ENCODE measurements at regions not wholly inside any gene's neighbourhood (a gene's known extent, or its start where the extent isn't known, plus 50 kb on each side); places are given as distances from the start of the nearest gene placed in this dataset.

DNA sequence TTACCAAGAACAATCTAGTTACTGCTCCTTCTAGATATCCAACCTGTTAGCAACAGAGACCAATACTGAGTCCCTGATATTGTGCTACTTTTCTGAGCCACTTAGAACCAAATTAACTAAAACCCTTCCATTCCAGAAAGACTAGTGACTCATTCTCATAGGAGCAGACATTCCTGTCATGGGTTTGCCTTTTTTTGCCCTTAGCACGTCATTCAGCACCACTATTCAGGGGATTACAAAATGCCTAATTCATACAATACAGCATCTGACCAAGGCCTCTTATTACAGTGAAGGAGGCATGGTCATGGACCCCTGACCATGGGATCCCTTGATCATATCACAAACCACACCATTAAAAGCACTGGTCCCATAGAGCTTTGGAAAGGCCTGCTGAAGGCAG lies 123.8 kb upstream of the CXCL13 start (continued):
- no peak for TF ChIP-seq HNF4G (IDR thresholded peaks at IDR 0.05)

DNA sequence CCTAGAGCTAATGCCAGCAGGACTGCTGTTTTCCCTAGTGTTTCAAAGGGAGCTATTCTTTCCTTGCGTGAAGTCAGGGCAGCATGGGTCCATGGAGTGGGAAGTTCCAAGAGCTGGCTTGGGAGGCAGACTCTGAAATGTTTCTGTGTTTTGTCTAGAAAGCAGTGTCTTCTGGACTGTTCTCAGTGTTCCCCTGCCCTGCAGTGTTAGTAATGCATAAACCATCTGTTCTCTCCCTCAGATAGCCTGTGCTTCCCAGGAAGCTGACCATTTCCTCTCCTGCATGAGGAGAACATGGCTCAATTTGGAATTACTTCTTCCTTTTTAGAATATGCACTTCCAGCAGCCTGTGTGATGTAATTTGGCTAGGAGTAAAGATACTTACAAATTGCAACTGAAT lies 116.7 kb upstream of the CXCL13 start:
- no peak for DNase-seq (ENCODE audit: low spot score)
- Histone ChIP-seq H3K4me1 (ENCODE audit: control insufficient read depth in 4 of 4, insufficient read depth in 4 of 4, low read length in 3 of 4) (no peaks in the 10 kb centered on the region), H3K4me3 (ENCODE audit: low read depth in 1 of 3, low read length in 3 of 3) (no peak overlapping the region), H3K27ac (ENCODE audit: low read depth in 1 of 2, low read length in 2 of 2) (no peak overlapping the region), H3K27me3 (ENCODE audit: control insufficient read depth in 4 of 4, insufficient read depth in 4 of 4, low read length in 3 of 4) (no peaks in the 10 kb centered on the region), H3K36me3 (ENCODE audit: control insufficient read depth in 4 of 4, insufficient read depth in 3 of 4, low read depth in 1 of 4, low read length in 3 of 4) (no peaks in the 10 kb centered on the region), H3K9ac (ENCODE audit: low read depth in 1 of 2, low read length in 2 of 2) (no peak overlapping the region), H3K9me3 (ENCODE audit: control insufficient read depth in 4 of 4, low read length in 3 of 4) (no peaks in the 10 kb centered on the region)
- TF ChIP-seq, protein P1, sequence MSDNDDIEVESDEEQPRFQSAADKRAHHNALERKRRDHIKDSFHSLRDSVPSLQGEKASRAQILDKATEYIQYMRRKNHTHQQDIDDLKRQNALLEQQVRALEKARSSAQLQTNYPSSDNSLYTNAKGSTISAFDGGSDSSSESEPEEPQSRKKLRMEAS (IDR thresholded peaks at IDR 0.05): peak; percentile 19
- TF ChIP-seq RXRA (IDR thresholded peaks at IDR 0.05) (no peak), TAF1 (conservative IDR thresholded peaks at IDR 0.05) (no peak), NR2F2 (IDR thresholded peaks at IDR 0.05) (no peak)
- 92% methylated on average over 1 of the region's 1 CpG for WGBS

- Histone ChIP-seq H3K27me3 (ENCODE audit: control insufficient read depth in 4 of 4, insufficient read depth in 4 of 4, low read length in 3 of 4) (no peaks in the 10 kb centered on the region), H3K36me3 (ENCODE audit: control insufficient read depth in 4 of 4, insufficient read depth in 3 of 4, low read depth in 1 of 4, low read length in 3 of 4) (no peaks in the 10 kb centered on the region), H3K9ac (ENCODE audit: low read depth in 1 of 2, low read length in 2 of 2) (peak overlapping the region in 1 of 2 donors; percentile 79), H3K4me1 (ENCODE audit: control insufficient read depth in 4 of 4, insufficient read depth in 4 of 4, low read length in 3 of 4) (no peaks in the 10 kb centered on the region), H3K27ac (ENCODE audit: low read depth in 1 of 2, low read length in 2 of 2) (no peak overlapping the region), H3K9me3 (ENCODE audit: control insufficient read depth in 4 of 4, low read length in 3 of 4) (no peaks in the 10 kb centered on the region), H3K4me3 (ENCODE audit: low read depth in 1 of 3, low read length in 3 of 3) (no peak overlapping the region)
- DNase-seq (ENCODE audit: low spot score): no peak
- TF ChIP-seq, protein P1 (IDR thresholded peaks at IDR 0.05): no peak
- TF ChIP-seq, protein P2, sequence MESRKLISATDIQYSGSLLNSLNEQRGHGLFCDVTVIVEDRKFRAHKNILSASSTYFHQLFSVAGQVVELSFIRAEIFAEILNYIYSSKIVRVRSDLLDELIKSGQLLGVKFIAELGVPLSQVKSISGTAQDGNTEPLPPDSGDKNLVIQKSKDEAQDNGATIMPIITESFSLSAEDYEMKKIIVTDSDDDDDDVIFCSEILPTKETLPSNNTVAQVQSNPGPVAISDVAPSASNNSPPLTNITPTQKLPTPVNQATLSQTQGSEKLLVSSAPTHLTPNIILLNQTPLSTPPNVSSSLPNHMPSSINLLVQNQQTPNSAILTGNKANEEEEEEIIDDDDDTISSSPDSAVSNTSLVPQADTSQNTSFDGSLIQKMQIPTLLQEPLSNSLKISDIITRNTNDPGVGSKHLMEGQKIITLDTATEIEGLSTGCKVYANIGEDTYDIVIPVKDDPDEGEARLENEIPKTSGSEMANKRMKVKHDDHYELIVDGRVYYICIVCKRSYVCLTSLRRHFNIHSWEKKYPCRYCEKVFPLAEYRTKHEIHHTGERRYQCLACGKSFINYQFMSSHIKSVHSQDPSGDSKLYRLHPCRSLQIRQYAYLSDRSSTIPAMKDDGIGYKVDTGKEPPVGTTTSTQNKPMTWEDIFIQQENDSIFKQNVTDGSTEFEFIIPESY (IDR thresholded peaks at IDR 0.05): no peak
- TF ChIP-seq TAF1 (conservative IDR thresholded peaks at IDR 0.05): no peak
- TF ChIP-seq NR2F2 (IDR thresholded peaks at IDR 0.05): no peak
- TF ChIP-seq SP1 (IDR thresholded peaks at IDR 0.05): no peak
- TF ChIP-seq HNF4G (IDR thresholded peaks at IDR 0.05): no peak
- TF ChIP-seq ATF3 (IDR thresholded peaks at IDR 0.05): no peak
- TF ChIP-seq JUND (IDR thresholded peaks at IDR 0.05): no peak
- 88% methylated on average over 1 of the region's 1 CpG for WGBS
Measured at GRCh38 chr4:77493120-77493752, 112.4 kb upstream of the CXCL13 start.

DNA sequence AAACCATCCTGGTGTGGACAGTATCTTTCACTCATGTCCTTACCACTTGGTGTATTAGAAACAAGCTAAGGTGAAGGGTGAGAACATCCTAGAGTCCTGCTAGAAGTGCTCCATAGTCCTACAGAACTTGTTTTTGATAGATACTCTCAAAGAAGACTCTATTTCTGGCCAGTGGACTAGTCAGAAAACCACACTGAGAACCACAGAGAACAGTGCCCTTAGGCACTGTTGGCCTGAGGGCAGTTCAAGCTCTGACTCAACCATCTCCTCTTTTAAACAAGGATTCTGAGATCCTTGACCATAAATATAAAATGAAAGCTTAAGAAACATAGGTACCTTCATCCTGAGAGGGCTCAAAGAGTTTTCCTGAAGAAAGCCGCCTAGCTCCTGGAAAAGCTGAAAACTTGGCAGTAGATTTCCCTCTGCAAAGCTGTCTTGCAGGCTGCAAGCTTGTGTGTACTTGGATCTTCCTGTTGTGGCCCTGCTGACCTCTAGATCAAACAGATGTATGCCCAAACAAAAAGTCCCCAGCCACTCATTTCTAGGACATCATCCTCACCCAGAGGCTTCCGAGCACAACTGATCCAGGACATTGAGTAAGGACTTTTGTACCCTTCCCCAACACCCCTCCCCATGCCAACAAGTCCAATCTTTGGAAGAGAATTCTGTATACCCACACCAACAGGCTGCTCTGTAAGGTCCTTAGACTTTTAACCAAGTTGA lies 111.6 kb upstream of the CXCL13 start:
- Histone ChIP-seq H3K36me3 (ENCODE audit: control insufficient read depth in 4 of 4, insufficient read depth in 3 of 4, low read depth in 1 of 4, low read length in 3 of 4) (no peaks in the 10 kb centered on the region), H3K27ac (ENCODE audit: low read depth in 1 of 2, low read length in 2 of 2) (no peak overlapping the region), H3K4me1 (ENCODE audit: control insufficient read depth in 4 of 4, insufficient read depth in 4 of 4, low read length in 3 of 4) (no peaks in the 10 kb centered on the region), H3K9ac (ENCODE audit: low read depth in 1 of 2, low read length in 2 of 2) (peak overlapping the region in 1 of 2 donors; percentile 79), H3K4me3 (ENCODE audit: low read depth in 1 of 3, low read length in 3 of 3) (no peak overlapping the region), H3K27me3 (ENCODE audit: control insufficient read depth in 4 of 4, insufficient read depth in 4 of 4, low read length in 3 of 4) (no peaks in the 10 kb centered on the region), H3K9me3 (ENCODE audit: control insufficient read depth in 4 of 4, low read length in 3 of 4) (no peaks in the 10 kb centered on the region)
- no peak for DNase-seq (ENCODE audit: low spot score)
- TF ChIP-seq HNF4A (conservative IDR thresholded peaks at IDR 0.05) (peak; percentile 18 to 58), NR2F2 (IDR thresholded peaks at IDR 0.05) (no peak), YY1 (IDR thresholded peaks at IDR 0.05) (no peak), GABPA (IDR thresholded peaks at IDR 0.05 in 1 of 2, conservative IDR thresholded peaks at IDR 0.05 in 1 of 2) (no peak), JUND (IDR thresholded peaks at IDR 0.05) (no peak), RAD21 (IDR thresholded peaks at IDR 0.05) (peak in 1 of 2 donors; percentile 29), FOXA1 (IDR thresholded peaks at IDR 0.05) (no peak), CTCF (IDR thresholded peaks at IDR 0.05; ENCODE audit: low read depth, low read length, missing input control) (no peak), RXRA (IDR thresholded peaks at IDR 0.05) (no peak)
- TF ChIP-seq, protein P2 (IDR thresholded peaks at IDR 0.05): no peak
- TF ChIP-seq, protein P1 (IDR thresholded peaks at IDR 0.05): no peak
- WGBS: 80% methylated on average over 2 of the region's 2 CpGs
